Choroid plexus epithelial cell (primary cell): ENCODE measurements at regions not wholly inside any gene's neighbourhood (a gene's known extent, or its start where the extent isn't known, plus 50 kb on each side); places are given as distances from the start of the nearest gene placed in this dataset.
A peak's percentile ranks its signal among the peaks of the same experiment; 100 is the strongest.

Experiments used
- DNase-seq: peaks from one replicate; pipeline ENCODE4 v3.0.0-alpha.2; 2010; ENCODE audit warnings: low read depth
- H3K4me3 ChIP-seq: 2 replicates; pipeline ENCODE4 v1.5.1; 2011; ENCODE audit warnings: low read depth, mild to moderate bottlenecking, control low read depth, low read length, moderate library complexity
- TF ChIP-seq, protein P1 (sequence below): conservative IDR thresholded peaks from 2 replicates; pipeline ENCODE4 v1.5.1; 2011; ENCODE audit warnings: low read depth, mild to moderate bottlenecking, control low read depth, inconsistent platforms, low read length, moderate library complexity

DNA sequence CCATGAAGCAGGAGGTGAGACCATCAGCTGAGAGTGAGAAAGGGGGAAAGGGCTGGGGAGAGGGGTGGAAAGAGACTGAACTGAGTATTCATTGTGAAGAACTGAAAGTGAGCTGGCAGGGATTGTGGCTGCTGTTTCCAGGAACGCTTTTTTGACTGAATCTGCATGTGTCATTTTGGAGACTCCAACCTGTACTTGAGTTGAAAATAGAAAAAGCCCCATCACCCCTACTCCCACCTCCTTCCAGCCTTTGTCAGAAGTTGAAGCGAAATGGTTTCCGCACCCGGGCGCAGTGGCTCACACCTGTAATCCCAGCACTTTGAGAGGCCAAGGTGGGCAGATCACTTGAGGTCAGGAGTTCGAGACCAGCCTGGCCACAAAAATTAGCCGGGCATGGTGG, 128.0 kb upstream of the GPR12 start:
- no peak overlapping the region for H3K4me3 ChIP-seq
- TF ChIP-seq, protein P1, sequence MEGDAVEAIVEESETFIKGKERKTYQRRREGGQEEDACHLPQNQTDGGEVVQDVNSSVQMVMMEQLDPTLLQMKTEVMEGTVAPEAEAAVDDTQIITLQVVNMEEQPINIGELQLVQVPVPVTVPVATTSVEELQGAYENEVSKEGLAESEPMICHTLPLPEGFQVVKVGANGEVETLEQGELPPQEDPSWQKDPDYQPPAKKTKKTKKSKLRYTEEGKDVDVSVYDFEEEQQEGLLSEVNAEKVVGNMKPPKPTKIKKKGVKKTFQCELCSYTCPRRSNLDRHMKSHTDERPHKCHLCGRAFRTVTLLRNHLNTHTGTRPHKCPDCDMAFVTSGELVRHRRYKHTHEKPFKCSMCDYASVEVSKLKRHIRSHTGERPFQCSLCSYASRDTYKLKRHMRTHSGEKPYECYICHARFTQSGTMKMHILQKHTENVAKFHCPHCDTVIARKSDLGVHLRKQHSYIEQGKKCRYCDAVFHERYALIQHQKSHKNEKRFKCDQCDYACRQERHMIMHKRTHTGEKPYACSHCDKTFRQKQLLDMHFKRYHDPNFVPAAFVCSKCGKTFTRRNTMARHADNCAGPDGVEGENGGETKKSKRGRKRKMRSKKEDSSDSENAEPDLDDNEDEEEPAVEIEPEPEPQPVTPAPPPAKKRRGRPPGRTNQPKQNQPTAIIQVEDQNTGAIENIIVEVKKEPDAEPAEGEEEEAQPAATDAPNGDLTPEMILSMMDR, result no peak
- no peak for DNase-seq

- TF ChIP-seq, protein P1, result no peak
- H3K4me3 ChIP-seq, result no peak overlapping the region
- DNase-seq, result no peak
Measured at GRCh38 chr13:26887594-26887993, 127.0 kb upstream of the GPR12 start.

- no peak overlapping the region for H3K4me3 ChIP-seq
- no peak for DNase-seq
- TF ChIP-seq, protein P1, result no peak
Measured at GRCh38 chr13:26883613-26884257, 123.1 kb upstream of the GPR12 start.

GRCh38 chr13:26882731-26883130, 122.1 kb upstream of the GPR12 start:
- DNase-seq, result no peak
- TF ChIP-seq, protein P1, result no peak
- H3K4me3 ChIP-seq, result no peak overlapping the region

DNA sequence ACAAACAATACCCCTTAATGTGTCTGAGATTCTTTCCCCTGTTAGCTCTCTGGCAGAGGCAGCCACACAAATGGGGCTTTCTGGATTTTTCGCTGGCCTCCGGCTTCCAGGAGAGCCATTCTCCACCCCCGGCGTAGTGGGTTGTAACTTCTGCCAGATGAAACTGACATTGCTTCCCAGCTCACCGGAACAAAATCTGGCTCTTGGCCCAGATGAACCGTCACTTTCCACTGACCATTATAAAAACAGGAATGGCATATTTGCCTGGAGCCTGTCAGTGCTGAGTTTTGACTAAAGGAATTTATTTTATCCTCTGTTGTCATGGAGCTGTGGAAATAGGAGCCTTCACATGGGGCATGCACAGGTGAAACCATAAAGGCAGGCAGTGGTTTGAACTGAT, 120.6 kb upstream of the GPR12 start:
- TF ChIP-seq, protein P1, result no peak
- DNase-seq, result peak; percentile 28
- no peak overlapping the region for H3K4me3 ChIP-seq

DNA sequence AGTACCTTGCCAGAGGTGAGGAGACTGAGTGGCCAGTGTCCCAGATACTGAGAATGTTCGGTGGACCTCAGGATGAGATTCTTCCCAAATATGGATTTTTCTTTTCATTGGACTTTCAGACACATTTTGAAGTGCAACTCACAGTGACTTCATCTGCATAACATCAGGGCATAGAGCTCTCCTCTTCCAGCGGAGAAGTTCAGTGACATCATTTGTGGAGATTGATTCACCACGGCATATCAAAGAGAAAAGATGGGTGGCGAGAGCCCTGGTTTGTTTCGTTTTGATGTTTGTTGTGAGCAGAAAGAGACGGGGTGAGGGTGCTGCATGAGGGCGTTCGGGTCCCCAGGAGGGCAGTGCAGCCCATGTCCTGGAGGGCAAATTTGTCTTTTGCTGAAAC, 120.1 kb upstream of the GPR12 start:
- TF ChIP-seq, protein P1, result no peak
- no peak overlapping the region for H3K4me3 ChIP-seq

DNA sequence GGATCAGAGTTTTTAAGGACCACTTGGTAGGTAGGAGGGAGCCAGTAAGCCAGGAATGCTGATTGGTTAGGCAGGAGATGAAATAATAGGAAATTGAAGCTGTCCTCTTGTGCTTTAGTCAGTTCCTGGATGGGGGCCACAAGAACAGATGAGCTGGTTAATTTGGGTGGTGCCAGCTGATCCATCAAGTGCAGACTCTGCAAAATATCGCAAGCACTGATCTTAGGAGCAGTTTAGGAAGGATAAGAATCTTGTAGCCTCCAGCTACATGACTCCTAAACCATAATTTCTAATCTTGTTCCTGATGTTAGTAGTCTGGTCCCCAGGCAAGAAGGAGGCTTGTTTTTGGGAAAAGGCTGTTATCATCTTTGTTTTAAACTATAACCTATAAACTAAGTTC, 117.9 kb upstream of the GPR12 start:
- DNase-seq, result no peak
- no peak overlapping the region for H3K4me3 ChIP-seq
- TF ChIP-seq, protein P1, result no peak

More for the DNA sequence above, 120.1 kb upstream of the GPR12 start:
- no peak for DNase-seq
